Subcutaneous abdominal adipose tissue (tissue), 5 donors: ENCODE measurements at regions not wholly inside any gene's neighbourhood (a gene's known extent, or its start where the extent isn't known, plus 50 kb on each side); places are given as distances from the start of the nearest gene placed in this dataset.

ENCODE experiments used
- H3K27ac ChIP-seq: one replicate; pipeline ENCODE4 v1.7.0; 2013; ENCODE audit warnings: low read depth, mild to moderate bottlenecking, inconsistent platforms, low read length, moderate library complexity
- H3K27me3 ChIP-seq, 5 donors: one replicate each; pipeline ENCODE4 v1.7.0; 2013; ENCODE audit warnings: low read length in 5 of 5, inconsistent platforms in 1 of 5; ENCODE audit not compliant: control insufficient read depth in 5 of 5, insufficient read depth in 4 of 5
- H3K36me3 ChIP-seq, 5 donors: one replicate each; pipeline ENCODE4 v1.7.0; 2013; ENCODE audit warnings: low read length in 5 of 5; ENCODE audit not compliant: control insufficient read depth in 5 of 5, insufficient read depth in 5 of 5
- H3K4me1 ChIP-seq, 5 donors: one replicate each; pipeline ENCODE4 v1.7.0; 2013; ENCODE audit warnings: low read length in 5 of 5, mild to moderate bottlenecking in 3 of 5, moderate library complexity in 1 of 5; ENCODE audit not compliant: control insufficient read depth in 5 of 5, insufficient read depth in 5 of 5
- H3K4me3 ChIP-seq, 5 donors: one replicate each; pipeline ENCODE4 v1.7.0; 2013; ENCODE audit warnings: low read length in 5 of 5, low read depth in 1 of 5
- H3K9ac ChIP-seq, 5 donors: one replicate each; pipeline ENCODE4 v1.7.0; 2013; ENCODE audit warnings: low read length in 5 of 5, mild to moderate bottlenecking in 4 of 5, moderate library complexity in 3 of 5
- H3K9me3 ChIP-seq, 5 donors: one replicate each; pipeline ENCODE4 v1.7.0; 2013; ENCODE audit warnings: low read length in 5 of 5; ENCODE audit not compliant: control insufficient read depth in 5 of 5
- donor health status: healthy.
- donor health status: healthy.
- donor health status: healthy.
- donor health status: healthy.
- donor health status: healthy.

DNA sequence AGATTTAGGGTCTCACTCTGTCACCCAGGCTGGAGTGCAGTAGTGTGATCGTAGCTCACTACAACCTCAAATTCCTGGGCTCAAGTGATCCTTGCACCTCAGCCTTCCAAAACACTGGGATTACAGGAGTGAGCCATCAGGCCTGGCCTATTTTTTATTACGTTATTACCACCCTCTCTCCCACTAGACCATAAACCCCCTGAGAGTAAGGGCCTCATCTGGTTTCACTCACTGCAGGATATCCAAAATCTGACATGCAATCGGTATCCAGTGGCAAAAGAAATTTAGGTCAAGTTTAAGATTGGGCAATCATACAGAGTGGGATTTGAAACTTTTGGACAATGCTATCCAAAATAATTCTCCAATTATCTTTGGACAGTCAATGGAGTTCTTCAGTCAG lies 117.0 kb upstream of the NEBL start:
- Histone ChIP-seq H3K9ac (no peak overlapping the region), H3K9me3 (no peaks in the 10 kb centered on the region), H3K4me3 (no peak overlapping the region), H3K4me1 (peaks cover 0 to 7% (median 2%) of the 10 kb centered on the region in 5 donors), H3K36me3 (no peaks in the 10 kb centered on the region), H3K27me3 (peaks cover 0 to 2% (median 0%) of the 10 kb centered on the region in 5 donors), H3K27ac (no peak overlapping the region)

DNA sequence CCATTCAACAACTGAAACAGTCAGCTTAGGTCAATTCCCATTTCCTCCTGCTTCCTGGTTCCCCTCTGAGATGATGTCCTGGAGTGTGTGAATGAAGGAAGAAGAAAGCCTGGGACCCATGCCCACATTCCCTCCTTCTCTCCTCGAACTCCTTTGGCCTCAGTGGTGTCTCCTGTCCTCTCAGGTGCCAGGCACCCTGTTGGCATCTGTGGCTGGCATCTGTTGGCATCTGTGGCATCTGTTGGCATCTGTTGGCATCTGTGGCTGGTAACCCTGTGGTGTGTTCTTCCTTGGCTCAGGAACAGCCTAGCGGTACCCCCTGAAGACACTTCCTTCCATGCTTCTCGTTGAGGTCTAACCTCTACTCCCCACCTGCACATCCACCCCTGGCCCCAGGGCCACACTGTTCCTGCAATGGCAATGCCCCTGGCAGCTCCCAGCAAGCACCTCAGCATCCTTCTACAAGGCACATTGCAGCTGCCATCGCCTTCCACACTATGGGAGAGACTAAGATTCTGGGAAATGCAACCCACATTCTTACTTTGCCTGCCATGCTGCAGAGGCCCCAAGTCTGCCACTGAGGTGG lies 114.4 kb upstream of the NEBL start:
- H3K27ac ChIP-seq: no peak overlapping the region
- no peak overlapping the region for H3K4me3 ChIP-seq
- no peaks in the 10 kb centered on the region for H3K9me3 ChIP-seq

DNA sequence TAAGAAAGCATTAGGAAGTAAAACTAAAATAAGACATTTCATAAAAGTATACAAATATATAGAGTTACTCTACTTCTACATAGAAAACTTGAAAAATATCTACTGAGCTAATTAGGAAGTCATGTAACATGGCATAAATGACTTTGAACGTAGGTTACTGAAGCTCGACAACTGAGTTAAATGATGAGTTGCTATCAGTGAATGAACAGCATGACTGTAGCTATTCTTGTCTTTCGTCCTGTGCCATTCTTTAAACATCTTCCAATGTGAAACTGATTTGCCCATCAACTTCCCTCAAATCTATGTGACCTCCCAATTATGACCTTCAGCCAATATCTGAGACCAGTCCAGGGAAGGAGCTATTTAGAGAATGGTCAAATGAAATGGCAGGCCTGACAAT lies 113.5 kb upstream of the NEBL start:
- Histone ChIP-seq H3K9ac (no peak overlapping the region), H3K27me3 (peaks cover 0 to 2% (median 0%) of the 10 kb centered on the region in 5 donors), H3K4me3 (no peak overlapping the region), H3K4me1 (peaks cover 0 to 7% (median 2%) of the 10 kb centered on the region in 5 donors), H3K36me3 (no peaks in the 10 kb centered on the region), H3K9me3 (no peaks in the 10 kb centered on the region), H3K27ac (no peak overlapping the region)

More for the DNA sequence above, 114.4 kb upstream of the NEBL start:
- H3K4me1 ChIP-seq: peaks cover 0 to 7% (median 2%) of the 10 kb centered on the region in 5 donors
- no peak overlapping the region for H3K9ac ChIP-seq
- no peaks in the 10 kb centered on the region for H3K36me3 ChIP-seq
- peaks cover 0 to 2% (median 0%) of the 10 kb centered on the region in 5 donors for H3K27me3 ChIP-seq

DNA sequence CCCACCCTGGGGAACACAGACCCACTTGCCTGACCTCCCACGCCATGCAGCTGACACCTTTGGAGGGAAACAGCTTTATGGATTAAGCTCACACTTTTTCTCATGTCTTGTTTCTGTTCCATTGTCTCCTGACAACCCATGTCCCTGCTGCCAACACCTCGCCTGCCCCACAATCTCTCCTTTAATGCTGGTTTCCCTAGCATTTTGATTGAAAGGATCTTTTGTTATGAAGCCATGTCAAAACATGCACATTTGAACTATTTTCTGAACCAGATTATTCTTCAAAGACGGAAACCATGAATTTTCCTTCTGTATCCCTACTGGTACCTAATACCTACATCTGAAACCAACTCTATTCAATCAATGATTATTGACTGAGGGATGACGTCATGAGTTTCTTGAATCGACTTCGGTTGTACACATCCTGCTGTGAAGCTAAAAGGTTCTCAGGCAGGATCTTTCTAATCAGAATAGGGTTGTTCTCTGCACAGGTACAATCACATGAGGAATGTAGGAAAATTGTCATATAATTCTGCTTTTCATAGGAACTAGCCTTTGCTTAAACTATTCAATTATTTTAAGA lies 106.2 kb upstream of the NEBL start:
- Histone ChIP-seq H3K27ac (no peak overlapping the region), H3K4me3 (no peak overlapping the region), H3K36me3 (no peaks in the 10 kb centered on the region), H3K9ac (no peak overlapping the region), H3K27me3 (no peaks in the 10 kb centered on the region), H3K4me1 (no peaks in the 10 kb centered on the region), H3K9me3 (no peaks in the 10 kb centered on the region)

DNA sequence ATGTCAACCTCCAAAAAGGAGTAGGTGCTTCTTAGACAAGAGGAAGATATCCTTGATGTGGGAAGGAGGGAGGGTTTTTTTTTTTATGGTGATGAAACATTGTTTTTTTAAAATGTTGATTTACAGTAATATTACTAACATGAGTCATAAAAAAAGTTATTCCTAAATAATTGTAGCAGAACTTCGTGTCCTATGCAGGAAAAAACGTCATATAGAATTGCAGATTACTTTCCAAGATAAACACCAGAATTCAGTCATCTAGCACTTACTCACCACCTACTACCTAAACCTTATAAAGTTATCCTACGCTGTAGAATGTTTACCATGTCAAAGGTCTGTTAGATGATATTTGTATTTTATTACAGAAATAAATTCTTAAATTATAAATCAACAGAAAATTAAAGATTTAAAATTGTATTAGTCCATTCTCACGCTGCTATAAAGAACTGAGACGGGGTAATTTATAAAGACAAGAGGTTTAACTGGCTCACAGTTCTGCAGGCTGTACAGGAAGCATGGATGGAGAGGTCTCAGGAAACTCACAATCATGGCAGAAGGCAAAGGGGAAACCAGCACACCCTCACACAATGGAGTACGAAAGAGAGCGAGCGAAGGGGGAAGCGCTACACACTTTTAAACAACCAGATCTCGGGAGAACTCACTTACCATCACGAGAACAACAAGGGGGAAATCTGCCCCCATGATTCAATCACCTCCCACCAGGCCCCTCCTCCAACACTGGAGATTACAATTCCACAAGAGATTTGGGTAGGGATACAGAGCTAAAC lies 105.2 kb upstream of the NEBL start:
- Histone ChIP-seq H3K4me3 (no peak overlapping the region), H3K27ac (no peak overlapping the region), H3K9ac (no peak overlapping the region), H3K36me3 (no peaks in the 10 kb centered on the region), H3K9me3 (no peaks in the 10 kb centered on the region), H3K27me3 (no peaks in the 10 kb centered on the region), H3K4me1 (no peaks in the 10 kb centered on the region)

DNA sequence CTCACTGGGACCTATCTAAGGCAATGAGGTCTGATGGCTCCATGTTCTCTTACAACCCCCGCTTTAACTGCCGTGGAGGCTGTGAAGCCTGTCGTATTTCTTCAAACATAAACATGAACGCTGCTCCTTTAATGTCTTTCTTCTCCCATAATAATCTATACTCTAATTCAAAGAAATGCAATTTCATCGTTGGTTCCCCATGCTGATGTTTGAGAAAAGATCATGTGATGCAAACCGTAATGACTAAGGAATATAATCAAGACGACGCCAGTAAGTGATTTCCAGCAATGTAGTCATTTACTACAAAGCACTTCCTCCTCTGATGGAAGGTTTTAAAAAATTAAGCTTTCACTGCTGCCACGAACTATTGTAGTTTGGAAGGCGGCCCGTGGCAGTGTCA lies 102.6 kb upstream of the NEBL start:
- Histone ChIP-seq H3K4me3 (no peak overlapping the region), H3K36me3 (no peaks in the 10 kb centered on the region), H3K9me3 (no peaks in the 10 kb centered on the region), H3K4me1 (no peaks in the 10 kb centered on the region), H3K27ac (no peak overlapping the region), H3K27me3 (no peaks in the 10 kb centered on the region), H3K9ac (no peak overlapping the region)

DNA sequence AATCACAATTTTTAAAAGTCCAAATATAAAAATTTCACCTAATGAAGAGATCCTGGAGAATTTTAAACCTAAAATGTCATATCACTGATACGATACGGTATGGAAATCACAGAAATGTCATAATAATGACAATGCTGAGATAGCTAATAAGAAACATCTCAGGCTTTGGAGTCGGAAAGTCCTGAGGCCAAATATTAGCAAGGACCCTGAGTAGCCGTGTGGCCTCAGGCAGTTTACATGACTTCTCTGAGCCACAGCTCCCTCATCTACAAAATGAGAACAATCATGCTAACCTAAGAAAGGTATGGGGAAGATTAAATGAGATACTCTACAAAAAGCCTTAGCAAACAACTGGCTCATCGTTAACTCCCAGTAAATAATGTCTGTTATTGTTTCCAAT lies 100.9 kb upstream of the NEBL start:
- Histone ChIP-seq H3K27me3 (no peaks in the 10 kb centered on the region), H3K4me1 (no peaks in the 10 kb centered on the region), H3K9me3 (no peaks in the 10 kb centered on the region), H3K9ac (no peak overlapping the region), H3K4me3 (no peak overlapping the region), H3K36me3 (no peaks in the 10 kb centered on the region), H3K27ac (no peak overlapping the region)

DNA sequence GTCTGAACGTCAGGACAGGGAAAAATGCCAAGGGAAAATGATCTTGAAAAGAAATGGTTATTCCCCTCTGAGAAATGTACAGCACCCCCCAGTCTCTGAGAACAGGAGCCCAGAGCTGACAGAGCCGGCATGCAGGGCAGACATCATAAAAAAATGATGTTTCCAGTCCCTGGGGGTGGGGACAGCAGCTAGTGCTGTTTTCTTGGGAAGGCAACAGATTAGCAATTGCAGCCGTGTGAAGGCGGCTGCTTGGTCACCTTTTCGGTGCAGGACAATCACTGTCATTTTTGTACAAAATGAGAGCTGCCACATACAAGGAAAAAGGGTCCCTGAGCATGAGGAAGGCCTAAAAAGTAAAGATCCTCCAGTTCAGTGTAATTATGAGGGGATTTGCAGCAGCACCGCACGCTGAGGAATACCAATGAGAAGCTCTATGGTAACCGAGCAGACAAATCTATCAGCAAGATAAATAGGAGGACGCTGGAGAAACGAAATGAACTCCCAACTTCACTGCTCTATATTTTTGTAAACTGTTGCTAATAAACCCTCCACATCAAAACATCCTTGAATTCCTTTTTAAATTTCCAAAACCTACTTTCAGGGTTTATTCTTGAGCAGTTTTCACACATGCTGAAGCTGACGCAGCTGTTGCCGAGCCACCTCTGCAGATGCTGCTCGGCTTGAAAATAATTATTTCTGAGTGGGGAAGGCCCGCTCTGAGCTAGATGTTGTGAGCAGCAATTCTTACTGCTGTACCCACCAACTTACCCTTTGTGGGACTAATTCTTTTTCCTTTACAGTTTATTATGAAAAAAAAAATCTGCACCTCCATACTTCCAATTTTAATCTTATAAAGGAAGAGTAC lies 98.2 kb upstream of the NEBL start:
- H3K4me3 ChIP-seq: no peak overlapping the region
- no peaks in the 10 kb centered on the region for H3K36me3 ChIP-seq
- H3K27ac ChIP-seq: no peak overlapping the region
- H3K9ac ChIP-seq: no peak overlapping the region
- H3K4me1 ChIP-seq: no peaks in the 10 kb centered on the region
- H3K27me3 ChIP-seq: no peaks in the 10 kb centered on the region
- H3K9me3 ChIP-seq: no peaks in the 10 kb centered on the region

DNA sequence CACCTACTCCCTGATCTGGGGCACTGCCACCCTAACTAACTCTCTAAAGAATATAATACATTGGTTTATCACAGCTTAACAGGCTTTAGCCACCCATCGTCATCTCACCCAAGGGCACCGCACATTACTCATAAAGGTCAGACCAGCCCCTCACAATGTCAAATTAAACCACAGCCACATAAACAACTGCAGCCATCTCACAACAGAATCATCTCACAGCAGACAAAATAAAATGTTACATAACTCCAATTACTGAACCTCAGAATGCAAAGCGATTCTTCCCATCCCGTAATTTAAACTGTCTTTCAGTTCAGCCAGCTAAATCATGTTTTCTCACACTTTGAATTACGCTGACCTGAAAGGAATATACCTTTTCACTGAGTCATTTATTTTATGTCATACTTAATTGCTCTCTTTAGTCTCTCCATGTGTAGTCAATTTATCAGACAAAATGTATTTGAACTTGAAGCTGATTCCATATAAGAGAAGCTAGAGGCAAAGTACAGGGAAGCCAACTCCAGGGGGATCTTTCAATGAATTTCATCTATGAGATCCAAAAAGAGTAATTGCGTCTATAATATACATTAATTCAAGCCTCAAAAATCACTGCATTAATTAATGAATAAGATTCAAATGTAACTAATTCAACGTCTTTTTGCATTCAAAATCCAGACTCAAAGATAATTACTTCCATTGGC lies 96.9 kb upstream of the NEBL start:
- H3K27ac ChIP-seq: no peak overlapping the region
- H3K36me3 ChIP-seq: no peaks in the 10 kb centered on the region
- H3K4me3 ChIP-seq: no peak overlapping the region
- no peaks in the 10 kb centered on the region for H3K9me3 ChIP-seq
- no peak overlapping the region for H3K9ac ChIP-seq
- no peaks in the 10 kb centered on the region for H3K4me1 ChIP-seq
- no peaks in the 10 kb centered on the region for H3K27me3 ChIP-seq
